Sigmoid colon (tissue), 6 donors: ENCODE measurements at regions not wholly inside any gene's neighbourhood (a gene's known extent, or its start where the extent isn't known, plus 50 kb on each side); places are given as distances from the start of the nearest gene placed in this dataset.
A peak's percentile ranks its signal among the peaks of the same experiment; 100 is the strongest.

Source experiments
- DNase-seq: peaks from one replicate; pipeline ENCODE4 v3.0.0-alpha.2; 2019
- H3K27ac ChIP-seq, 4 donors: fragments of 200-600 bp; sonication (generic); one replicate each; pipeline ENCODE4 v1.5.1; 2016 to 2019; ENCODE audit warnings: mild to moderate bottlenecking in 1 of 4
- H3K27me3 ChIP-seq, 3 donors: fragments of 200-600 bp; sonication (generic); one replicate each; pipeline ENCODE4 v1.5.1; 2019; ENCODE audit warnings: mild to moderate bottlenecking in 1 of 3
- H3K36me3 ChIP-seq, 4 donors: fragments of 200-600 bp; sonication (generic); one replicate each; pipeline ENCODE4 v1.5.1; 2016 to 2019
- H3K4me1 ChIP-seq, 4 donors: fragments of 200-600 bp; sonication (generic); one replicate each; pipeline ENCODE4 v1.5.1; 2017 to 2019
- H3K4me3 ChIP-seq, 4 donors: fragments of 200-600 bp; sonication (generic); one replicate each; pipeline ENCODE4 v1.5.1; 2017 to 2019; ENCODE audit warnings: mild to moderate bottlenecking in 2 of 4, moderate library complexity in 1 of 4
- H3K9me3 ChIP-seq, 4 donors: fragments of 200-600 bp in 3 of 4; sonication (generic) in 3 of 4; one replicate each; pipeline versions ENCODE4 v1.5.1 to v1.6.1; 2013 to 2019
- CTCF ChIP-seq, 4 experiments: fragments of 450-650 bp in 3 of 4; fragments of 200-600 bp in 1 of 4; IDR thresholded peaks; one replicate each; pipeline ENCODE4 v1.5.1; 2016 to 2019; ENCODE audit warnings: antibody characterized with exemption in 4 of 4, mild to moderate bottlenecking in 3 of 4, moderate library complexity in 2 of 4
- EP300 ChIP-seq, 4 donors: sonication (generic); formaldehyde crosslinking; IDR thresholded peaks; one replicate each; pipeline ENCODE4 v1.6.1; 2017; ENCODE audit warnings: antibody characterized with exemption in 4 of 4
- POLR2A ChIP-seq, 2 donors: fragments of 450-650 bp; IDR thresholded peaks; one replicate each; pipeline ENCODE4 v1.6.1; 2016; ENCODE audit warnings: antibody characterized with exemption in 2 of 2, mild to moderate bottlenecking in 2 of 2, moderate library complexity in 2 of 2
- POLR2AphosphoS5 ChIP-seq, 4 donors: sonication (generic); formaldehyde crosslinking; IDR thresholded peaks; one replicate each; pipeline ENCODE4 v1.6.1; 2017; ENCODE audit warnings: antibody characterized with exemption in 4 of 4
- WGBS, 2 donors: extraction: QIAGEN DNeasy Blood & Tissue Kit; methylation state at CpG; one replicate each; pipeline ENCODE4 v1.1.7; 2013; 5-methylcytosine and 5-hydroxymethylcytosine counted together
- intact Hi-C: fragments of 100-400 bp; cut with DNase I; formaldehyde crosslinking; loops from one replicate; pipeline ENCODE4 v1.15.1; 2023
- donor health status: healthy with polysubstance abuse.
- donor health status: healthy.

DNA sequence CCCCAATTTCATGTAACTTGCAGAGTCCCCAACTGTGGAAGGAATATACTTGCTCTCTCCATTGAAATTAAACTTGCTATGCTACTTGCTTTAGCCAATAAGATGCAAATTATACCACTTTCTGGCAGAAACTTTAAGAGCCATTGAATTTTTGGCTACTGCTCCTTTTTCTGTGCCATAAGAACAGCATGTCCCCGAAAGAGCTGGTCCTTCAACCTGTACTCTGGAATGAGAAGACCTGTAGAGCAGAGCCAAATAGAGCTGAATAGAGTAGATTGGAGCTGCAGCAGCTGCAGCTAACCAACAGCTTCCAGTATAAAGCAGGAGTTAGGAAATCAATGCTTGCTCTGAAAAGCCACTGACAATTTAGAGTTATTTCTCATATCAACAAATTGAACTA lies 472.3 kb upstream of the B3GALT2 start:
- intact Hi-C loops = no loop called here
- Histone ChIP-seq H3K27ac (peak overlapping the region in 1 of 4 donors; percentile 47), H3K36me3 (no peaks in the 10 kb centered on the region), H3K4me1 (peaks cover 0 to 46% (median 27%) of the 10 kb centered on the region in 4 donors), H3K9me3 (peaks cover 0 to 6% (median 0%) of the 10 kb centered on the region in 4 donors), H3K4me3 (no peak overlapping the region), H3K27me3 (no peaks in the 10 kb centered on the region)
- no peak for DNase-seq
- no peak for TF ChIP-seq POLR2A (IDR thresholded peaks at IDR 0.05)
- no peak for TF ChIP-seq EP300 (IDR thresholded peaks at IDR 0.05)
- TF ChIP-seq POLR2AphosphoS5 (IDR thresholded peaks at IDR 0.05) = no peak
- no peak for TF ChIP-seq CTCF (IDR thresholded peaks at IDR 0.05)
- WGBS, 2 donors = 87 to 91% methylated on average over 1 of the region's 1 CpG

DNA sequence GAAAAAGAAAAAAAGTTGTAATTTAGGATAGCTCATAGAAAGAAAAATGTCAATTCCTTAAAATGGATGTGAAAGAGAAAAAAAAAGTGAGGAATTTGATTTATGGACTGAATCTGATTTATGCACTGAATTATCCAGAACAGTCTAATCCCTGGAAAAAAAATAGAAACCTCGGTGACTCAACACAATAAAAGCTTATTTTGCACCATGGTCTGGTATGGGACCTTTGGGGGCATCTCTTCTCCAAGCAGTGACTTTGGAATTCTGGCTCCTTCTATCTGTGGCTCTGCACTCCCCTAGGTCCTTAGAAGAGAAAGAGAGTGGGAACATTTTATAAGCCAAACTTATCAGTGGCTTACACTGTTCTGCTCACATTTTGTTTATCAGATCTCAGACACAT lies 471.7 kb upstream of the B3GALT2 start:
- no peak for TF ChIP-seq POLR2AphosphoS5 (IDR thresholded peaks at IDR 0.05)
- no peak for TF ChIP-seq CTCF (IDR thresholded peaks at IDR 0.05)
- TF ChIP-seq POLR2A (IDR thresholded peaks at IDR 0.05) = no peak
- TF ChIP-seq EP300 (IDR thresholded peaks at IDR 0.05) = no peak
- no peak for DNase-seq
- no peaks in the 10 kb centered on the region for H3K36me3 ChIP-seq

DNA sequence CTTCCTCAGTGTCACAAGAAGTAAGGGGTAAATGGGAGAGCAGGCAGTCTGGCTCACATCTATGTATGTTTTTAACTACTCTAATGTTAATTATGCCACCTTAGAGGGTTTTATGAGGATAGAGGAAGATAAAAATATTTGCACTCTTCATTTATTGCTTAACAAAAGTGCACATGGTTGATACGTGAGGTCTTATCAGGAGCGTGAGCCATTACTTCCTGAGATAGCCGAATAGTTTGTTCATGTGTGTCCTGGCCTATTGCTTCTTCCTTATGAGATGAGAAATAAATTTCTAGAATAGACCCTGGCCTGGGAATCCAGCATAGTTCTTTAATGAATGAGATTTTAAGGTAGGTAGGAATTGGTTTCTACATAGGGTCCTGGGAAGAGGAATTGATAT lies 471.1 kb upstream of the B3GALT2 start:
- TF ChIP-seq EP300 (IDR thresholded peaks at IDR 0.05) (no peak), POLR2AphosphoS5 (IDR thresholded peaks at IDR 0.05) (no peak), POLR2A (IDR thresholded peaks at IDR 0.05) (no peak), CTCF (IDR thresholded peaks at IDR 0.05) (no peak)
- no peak for DNase-seq
- WGBS, 2 donors = 22 to 72% methylated on average over 3 of the region's 3 CpGs

More for the DNA sequence above, 471.7 kb upstream of the B3GALT2 start:
- Histone ChIP-seq H3K27me3 (no peaks in the 10 kb centered on the region), H3K4me3 (no peak overlapping the region), H3K27ac (peak overlapping the region in 1 of 4 donors; percentile 47), H3K4me1 (peaks cover 0 to 46% (median 27%) of the 10 kb centered on the region in 4 donors), H3K9me3 (peaks cover 0 to 7% (median 0%) of the 10 kb centered on the region in 4 donors)
- 78 to 93% methylated on average over 1 of the region's 1 CpG for WGBS, 2 donors
- intact Hi-C loops = no loop called here

GRCh38 chr1:193656841-193657240 lies 470.4 kb upstream of the B3GALT2 start:
- no peak for DNase-seq
- peaks cover 0 to 7% (median 0%) of the 10 kb centered on the region in 4 donors for H3K9me3 ChIP-seq
- intact Hi-C loops = no loop called here
- WGBS, 2 donors = 74 to 84% methylated on average over 2 of the region's 2 CpGs
- H3K4me1 ChIP-seq = peaks cover 0 to 46% (median 27%) of the 10 kb centered on the region in 4 donors
- no peaks in the 10 kb centered on the region for H3K36me3 ChIP-seq
- TF ChIP-seq POLR2A (IDR thresholded peaks at IDR 0.05) (no peak), EP300 (IDR thresholded peaks at IDR 0.05) (no peak), POLR2AphosphoS5 (IDR thresholded peaks at IDR 0.05) (no peak), CTCF (IDR thresholded peaks at IDR 0.05) (no peak)
- H3K27ac ChIP-seq = no peak overlapping the region
- no peaks in the 10 kb centered on the region for H3K27me3 ChIP-seq
- H3K4me3 ChIP-seq = no peak overlapping the region

More for the DNA sequence above, 471.1 kb upstream of the B3GALT2 start:
- intact Hi-C loops = no loop called here
- no peaks in the 10 kb centered on the region for H3K27me3 ChIP-seq
- peak overlapping the region in 1 of 4 donors; percentile 47 for H3K27ac ChIP-seq
- peaks cover 0 to 46% (median 27%) of the 10 kb centered on the region in 4 donors for H3K4me1 ChIP-seq
- H3K36me3 ChIP-seq = no peaks in the 10 kb centered on the region
- H3K4me3 ChIP-seq = no peak overlapping the region
- H3K9me3 ChIP-seq = peaks cover 0 to 7% (median 0%) of the 10 kb centered on the region in 4 donors
